ENCODE measurements at regions not wholly inside any gene's neighbourhood (a gene's known extent, or its start where the extent isn't known, plus 50 kb on each side); places are given as distances from the start of the nearest gene placed in this dataset.
"Not testable (repeated sequence)": the region's sequence is repeated elsewhere in the genome, so short reads cannot be mapped to it uniquely, and the experiment has no call there.

DNA sequence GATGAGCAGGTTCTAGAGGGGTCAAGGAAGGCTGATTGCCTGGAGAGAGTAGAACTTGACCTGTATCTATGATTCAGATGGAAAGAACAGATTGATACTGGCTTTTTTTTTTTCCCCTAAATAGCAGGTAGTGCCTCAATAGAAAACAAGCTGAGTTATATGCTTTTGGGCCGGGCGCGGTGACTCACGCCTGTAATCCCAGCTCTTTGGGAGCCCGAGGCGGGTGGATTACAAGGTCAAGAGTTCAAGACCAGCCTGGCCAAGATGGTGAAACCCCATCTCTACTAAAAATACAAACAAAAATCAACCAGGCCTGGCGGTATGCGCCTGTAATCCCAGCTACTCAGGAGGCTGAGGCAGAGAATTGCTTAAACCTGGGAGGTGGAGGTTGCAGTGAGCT, 186.1 kb downstream of the CEP135 start:
- DNase-seq: not testable (repeated sequence)

DNA sequence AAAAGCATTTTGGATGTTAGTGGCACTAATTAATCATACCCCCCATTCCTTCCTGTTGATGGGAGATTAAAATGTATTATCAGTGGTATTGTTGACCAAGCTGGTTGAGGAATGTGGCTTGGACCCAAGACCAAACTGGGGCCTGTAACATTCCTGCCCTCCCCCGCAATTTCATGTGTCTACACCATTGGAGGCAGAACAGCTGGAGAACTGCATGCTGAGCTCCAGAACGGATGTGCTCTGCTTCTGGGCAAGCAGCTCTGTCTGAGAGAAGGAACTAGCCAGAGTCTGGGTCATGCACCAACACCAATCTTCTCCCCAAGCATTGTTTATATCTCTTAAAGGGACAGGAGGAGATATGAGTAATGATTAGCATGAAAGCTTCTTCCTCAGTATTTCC, 185.5 kb downstream of the CEP135 start:
- no peak for DNase-seq

DNA sequence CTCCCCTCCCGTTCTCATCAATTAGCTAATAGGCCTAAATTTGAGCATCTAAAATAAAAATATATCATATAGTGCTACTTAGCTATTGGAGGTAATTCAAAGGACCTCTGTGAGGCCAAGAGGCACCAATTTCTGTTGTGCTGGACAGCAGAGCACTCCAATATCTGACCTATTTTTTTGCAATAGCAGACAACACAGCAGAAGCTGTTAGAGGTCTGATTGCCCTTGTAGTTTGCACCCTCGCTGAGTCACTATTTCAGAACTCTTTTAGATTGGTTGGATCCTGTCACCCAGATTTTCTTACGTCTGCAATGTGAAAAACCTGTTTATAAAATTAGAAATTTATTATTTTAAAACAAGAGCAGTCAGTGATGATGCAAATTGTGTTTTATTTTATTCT, 184.1 kb downstream of the CEP135 start:
- no peak for DNase-seq

DNA sequence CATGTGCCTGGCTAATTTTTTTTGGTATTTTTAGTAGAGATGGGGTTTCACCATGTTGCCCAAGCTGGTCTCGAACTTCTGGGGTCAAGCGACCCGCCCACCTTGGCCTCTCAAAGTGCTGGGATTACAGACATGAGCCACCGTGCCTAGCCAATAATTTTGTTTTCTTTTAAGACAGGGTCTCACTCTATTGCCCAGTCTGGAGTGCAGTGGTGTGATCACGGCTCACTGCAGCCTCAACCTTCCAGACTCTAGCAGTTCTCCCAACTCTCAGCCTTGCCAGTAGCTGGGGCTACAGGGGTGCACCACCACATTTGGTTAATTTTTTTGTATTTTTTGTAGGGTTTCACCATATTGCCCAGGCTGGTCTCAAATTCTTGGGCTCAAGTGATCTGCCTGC, 183.4 kb downstream of the CEP135 start:
- DNase-seq: not testable (repeated sequence)

DNA sequence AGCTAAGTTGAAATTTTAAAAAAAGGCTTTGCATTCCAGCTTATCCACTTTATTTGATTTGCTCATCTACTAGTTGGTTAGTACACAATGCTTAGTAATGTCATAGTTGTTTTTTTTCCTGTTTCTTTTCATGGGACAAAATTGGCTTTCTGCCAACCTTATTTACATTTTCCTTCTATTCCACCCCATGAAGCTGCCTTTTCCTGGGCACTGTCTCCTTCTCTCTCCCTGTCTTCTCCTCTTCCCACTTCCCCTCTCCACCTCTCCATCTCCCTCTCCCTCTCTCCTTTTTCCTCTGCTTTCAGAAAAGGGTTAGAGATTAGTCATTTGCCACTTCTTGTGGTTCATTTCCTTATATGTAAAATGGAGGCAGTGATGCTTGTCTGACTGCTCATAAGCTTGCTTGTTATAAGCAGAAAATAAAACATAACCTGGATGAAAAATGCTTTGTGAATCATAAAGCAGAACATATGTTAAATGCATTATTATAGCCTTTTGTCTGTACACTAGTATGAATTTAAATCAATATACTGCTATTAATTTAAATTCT, 181.9 kb downstream of the CEP135 start:
- DNase-seq: no peak

DNA sequence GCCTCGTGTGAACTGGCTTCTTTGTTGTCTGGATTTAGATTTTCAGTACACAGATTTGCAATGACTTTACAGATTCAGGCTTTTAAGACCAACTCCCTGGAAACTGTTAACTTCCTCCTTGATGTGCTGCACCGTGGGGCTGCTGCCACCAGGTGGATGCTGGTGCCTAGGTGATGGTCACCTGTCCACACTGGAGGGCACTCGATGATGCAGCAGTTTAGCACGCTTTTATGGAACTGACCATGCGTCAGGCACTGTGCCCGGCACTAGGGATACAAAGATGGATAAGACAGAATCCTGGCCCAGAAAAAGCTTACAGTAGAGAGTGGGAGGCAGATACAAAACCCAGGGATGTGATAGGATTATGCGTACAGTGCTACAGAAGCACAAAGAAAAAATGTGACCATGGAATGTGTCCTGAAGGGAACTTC, 180.7 kb downstream of the CEP135 start:
- DNase-seq: no peak

DNA sequence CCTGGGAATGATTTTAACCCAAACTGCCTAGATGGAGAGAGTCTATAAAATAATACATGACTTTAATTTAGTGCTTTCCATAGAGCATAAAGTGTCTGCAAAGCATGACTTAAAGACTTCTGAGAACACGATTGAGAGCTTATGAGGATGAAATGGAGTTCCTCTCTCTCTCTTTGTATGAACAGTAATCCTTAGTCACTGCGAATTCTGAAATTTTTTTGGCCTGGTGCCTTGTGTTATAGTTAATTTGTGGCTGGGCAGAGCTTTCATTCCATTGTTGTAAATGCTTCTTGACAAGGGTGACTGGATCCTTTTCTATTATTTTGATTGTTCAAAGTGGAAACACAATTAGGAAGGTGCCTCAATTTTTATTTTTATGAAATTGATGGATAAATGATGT, 179.5 kb downstream of the CEP135 start:
- DNase-seq: no peak

DNA sequence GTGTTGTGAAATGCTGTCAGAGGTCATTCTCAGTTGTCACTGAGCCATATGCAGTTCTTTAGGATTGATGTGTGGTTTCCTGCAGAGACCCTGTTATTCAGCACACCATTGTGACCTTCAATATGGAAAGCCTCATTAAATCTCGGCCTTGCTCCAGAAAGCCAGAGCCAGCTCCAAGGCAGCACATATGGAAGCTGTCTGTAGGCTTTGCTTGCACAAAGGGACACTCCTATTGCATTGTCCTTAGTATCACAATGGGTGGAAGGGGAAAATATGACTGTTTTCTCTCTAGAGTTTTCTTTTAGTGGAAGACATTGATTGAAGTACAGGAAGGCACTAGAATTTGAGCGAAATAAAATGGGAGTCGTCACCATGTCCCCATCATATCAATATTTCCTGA, 179.0 kb downstream of the CEP135 start:
- DNase-seq: no peak

DNA sequence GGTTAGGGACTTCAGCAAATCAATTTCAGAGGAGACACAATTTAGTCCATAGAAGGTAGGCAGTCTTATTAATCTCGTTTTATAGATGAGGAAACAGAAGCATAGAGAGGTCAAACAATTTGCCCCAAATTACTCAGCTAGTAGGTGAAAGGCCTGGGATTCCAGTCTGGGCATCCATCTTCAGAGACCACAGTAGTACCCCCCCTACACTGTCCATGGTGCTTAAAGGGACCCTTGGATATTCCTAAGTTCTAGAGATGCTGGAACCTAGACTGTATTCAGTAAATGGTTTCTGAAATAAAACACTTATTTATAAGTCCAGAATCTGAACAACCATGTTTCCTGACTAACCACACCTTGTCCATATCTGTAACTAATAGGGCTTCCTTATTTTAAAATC, 174.8 kb downstream of the CEP135 start:
- no peak for DNase-seq

DNA sequence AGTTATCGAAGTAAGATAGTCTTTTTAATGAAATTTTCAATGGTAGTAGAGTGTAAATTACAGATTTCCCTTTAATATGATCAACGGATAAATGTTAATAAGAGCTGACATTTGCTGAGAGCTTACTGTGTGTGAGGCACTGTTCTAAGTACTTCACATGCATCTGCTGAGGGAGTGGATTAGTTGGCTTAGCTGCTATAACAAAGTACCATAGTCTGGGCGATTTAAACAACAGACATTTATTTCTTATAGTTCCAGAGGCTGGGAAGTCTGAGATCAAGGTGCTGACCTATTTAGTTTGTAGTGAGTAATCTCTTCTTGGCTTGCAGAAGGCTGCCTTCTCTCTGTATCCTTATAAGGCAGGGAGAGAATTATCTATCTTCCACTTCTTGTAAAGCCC, 174.3 kb downstream of the CEP135 start:
- DNase-seq: no peak

DNA sequence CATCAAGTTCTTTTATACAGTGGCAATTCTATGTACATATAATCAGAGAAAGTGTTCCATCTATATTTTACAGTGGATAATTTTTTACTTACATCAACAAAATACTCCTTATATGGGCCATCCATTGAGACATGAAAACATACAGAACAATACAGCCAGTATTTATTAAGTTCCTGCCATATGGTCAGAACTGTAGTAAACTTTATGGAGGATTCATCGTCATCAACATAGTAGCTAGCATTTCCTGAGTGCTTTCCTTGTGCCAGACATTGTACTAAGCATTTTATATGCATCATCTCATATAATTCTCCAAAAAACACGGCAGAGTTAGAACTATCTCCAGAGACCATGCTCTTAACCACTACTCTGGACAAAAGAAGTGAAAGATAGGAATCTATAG, 170.1 kb downstream of the CEP135 start:
- no peak for DNase-seq

DNA sequence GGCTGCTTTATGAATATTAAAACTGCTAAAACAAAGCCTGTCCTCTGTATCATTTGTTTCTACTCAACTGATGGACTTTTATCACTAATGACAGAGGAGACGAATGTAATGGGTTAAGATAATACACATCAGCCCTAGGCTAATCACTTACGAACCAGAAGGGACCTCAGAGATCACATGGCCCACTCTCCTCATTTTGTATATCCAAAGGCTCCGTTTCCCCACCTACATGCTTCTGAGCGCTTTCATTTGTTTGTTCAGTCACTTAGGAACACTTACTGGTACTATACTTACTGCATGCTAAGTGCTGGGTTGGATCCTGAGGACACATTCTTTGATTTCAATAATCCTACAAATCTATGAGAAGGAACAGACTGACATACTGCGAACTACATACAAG, 169.3 kb downstream of the CEP135 start:
- no peak for DNase-seq

DNA sequence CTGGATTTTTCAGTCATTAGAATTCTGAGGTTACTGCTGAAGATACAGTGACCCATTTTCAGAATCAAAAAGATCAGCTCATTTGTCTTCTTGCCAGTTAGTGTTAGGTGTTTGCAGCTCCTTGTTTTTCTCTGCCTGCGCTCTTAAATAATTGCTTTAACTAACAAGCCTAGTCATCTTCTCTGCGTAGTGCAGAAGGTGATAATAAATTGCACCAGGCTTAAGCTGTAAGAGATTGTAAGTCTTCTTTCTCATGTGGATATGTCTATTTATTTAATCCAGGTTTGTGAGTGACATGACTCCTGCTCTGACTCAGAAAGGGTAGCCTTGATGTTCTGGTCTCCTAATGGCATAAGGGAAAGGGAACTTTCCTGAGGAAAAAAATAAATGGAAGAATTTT, 167.2 kb downstream of the CEP135 start:
- no peak for DNase-seq

DNA sequence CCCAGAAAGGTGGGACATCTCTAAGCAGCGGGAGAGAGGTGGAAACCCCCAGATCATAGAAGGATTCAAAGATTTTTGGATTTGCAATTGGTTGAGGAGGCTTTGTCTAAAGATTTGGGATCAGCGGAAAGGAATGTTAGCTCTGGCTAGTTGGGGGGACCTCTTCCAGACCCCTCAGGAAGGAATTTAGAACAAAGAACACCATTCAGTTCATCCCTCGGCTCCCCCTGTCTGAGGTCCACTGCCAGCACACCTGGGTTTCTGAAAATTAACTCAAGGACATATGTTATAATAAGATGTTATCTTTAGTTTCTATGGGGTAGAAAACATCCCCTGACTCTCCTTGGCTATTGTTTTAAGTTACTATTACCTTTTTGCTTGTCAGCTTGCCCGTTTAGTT, 163.6 kb downstream of the CEP135 start:
- no peak for DNase-seq

DNA sequence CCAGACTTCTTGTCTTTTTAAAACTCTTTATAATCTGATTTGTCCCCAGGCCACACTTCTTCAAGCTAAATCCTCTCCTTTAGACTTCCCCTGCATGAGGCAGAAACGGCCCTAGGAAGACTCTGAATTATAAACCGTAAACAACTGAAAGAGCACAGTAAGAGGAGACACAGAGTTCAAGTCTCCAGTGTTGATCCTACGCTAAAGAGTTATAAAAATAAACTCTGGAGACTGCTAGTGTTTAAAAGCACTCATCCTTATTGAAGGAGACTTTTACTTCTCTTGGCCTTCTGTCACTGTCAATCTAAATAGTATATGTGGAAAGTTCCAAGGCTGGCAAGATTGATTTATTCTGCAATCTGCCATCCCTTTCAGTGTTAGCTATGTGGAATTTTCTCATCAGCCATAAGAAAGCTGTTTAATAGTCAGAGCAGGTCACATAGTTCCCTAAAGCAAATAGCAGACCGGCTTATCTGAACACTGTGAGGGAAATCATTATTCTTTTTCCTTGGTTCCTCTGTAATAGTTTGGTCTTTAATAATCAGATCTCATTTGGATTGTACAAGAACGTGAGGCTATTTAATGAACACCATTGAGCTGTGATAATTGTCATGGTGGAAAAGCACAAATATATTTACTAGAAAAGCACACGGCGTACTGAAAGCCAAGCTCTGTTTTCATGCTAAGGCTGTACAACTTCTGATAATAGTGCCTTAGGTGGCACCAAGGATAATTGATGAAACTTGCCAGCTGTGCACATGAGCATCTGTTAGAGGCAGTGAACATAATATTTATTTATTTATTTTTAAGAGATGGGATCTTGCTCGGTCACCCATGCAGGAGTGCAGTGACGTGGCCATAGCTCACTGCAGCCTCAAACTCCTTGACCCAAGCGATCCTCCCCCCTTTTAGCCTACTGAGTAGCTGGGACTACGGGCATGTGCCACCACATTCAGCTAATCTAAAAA, 157.7 kb downstream of the CEP135 start:
- DNase-seq: no peak

DNA sequence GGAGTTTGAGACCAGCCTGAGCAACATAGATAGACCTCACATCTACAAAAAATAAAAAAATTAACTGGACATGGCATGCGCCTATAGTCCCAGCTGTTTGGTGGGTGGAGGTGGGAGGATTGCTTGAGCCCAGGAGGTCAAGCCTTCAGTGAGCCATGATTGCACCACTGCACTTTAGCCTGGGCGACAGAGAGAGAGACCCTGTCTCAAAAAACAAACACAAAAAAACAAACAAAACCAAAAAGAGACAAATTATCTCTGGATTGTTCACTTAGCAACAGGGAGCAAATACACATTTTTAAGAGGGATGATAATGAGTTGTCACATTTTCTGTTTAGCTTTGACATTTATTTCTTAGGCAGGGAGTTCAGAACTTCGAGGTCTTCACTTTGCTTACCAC, 155.4 kb downstream of the CEP135 start:
- DNase-seq: no peak

DNA sequence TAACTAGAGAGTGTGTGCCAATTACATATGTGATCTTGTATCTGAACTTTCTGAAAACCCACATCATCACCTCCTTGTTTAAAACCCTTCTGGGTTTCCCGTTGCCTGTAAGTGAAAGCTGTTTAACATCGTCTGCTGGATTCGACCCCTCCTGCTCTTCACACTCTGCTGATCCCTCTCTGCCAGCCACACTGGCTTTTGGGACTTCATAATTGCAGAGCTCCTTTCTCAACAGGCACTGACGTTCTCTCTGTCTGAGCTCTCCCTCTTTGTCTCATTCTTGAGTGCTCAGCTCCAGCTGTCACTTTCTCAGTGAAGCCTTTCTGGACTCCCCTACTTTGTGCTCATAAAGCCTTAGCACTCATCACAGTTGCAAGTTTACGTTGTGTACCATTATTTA, 153.9 kb downstream of the CEP135 start:
- DNase-seq: no peak

DNA sequence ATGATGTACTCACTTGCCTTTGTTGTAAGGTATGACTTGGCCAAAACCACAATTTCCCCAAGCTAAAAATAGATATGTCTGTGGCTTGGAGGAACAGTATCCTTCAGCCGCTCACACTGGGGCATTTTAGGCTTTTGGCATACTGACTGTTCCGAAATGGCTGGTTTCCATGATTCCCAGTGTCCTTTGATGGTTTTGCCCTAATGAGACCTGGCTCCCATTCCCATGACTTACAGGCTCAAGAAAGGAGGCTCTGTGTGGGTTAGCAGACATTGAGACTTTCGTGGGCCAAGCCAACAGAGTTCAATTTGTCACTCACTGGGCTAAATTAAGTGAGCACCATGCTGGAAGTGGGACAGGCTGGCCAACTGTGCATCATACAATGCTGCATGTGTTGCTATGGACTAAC, 150.6 kb downstream of the CEP135 start:
- no peak for DNase-seq

DNA sequence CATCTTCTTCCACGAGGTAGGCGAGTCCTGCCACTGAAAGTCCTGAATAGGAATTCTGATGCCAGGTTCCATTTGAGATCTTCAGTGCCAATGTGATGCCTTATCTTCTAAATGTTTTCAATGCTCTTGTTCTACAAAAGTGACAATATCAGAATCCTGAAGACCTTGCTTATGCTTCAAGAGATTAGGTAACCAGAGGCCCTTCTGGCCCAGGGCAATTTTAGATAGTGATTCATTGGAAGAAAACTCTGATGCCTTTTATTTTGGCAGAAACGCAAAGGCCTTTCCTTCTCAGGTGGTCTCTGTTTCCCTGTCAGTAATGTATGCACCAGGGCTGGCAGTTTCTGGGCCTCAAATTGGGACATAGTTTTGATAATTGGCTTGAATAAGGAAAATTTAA, 144.8 kb downstream of the CEP135 start:
- no peak for DNase-seq

DNA sequence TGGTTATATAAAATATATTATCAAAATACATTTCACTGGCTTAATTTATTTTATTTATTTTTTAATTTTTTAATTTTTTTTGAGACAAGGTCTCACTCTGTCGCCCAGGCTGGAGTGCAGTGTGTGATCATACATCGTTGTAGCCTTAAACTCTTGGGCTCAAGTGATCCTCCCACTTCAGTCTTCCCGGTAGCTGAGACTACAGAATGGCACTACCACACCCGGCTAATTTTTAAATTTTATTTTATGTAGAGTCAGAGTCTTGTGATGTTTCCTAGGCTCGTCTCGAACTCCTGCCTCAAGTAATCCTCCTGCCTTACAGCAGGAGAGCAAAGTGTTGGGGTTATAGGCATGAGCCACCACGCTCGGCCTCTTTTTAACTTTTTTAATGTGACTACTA, 143.8 kb downstream of the CEP135 start:
- no peak for DNase-seq

DNA sequence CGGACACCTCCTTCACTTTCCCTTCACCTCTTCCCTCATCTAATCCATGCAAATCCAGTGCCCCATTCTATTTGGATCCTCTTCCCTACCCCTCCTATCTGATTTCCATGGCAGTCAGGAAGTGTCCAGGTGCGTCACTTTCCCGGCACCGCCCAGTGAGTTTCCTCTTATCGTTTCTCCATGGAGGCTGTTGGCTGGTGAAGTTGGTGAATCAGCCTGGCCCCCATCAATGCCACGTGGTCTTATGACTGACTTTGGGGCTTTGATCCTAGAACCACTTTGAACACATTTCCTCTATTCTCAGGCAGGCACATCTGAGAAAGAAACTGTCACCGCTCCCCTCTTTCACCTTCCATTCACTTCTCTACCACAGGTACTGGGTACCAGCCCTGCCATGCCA, 137.8 kb downstream of the CEP135 start:
- DNase-seq: no peak

DNA sequence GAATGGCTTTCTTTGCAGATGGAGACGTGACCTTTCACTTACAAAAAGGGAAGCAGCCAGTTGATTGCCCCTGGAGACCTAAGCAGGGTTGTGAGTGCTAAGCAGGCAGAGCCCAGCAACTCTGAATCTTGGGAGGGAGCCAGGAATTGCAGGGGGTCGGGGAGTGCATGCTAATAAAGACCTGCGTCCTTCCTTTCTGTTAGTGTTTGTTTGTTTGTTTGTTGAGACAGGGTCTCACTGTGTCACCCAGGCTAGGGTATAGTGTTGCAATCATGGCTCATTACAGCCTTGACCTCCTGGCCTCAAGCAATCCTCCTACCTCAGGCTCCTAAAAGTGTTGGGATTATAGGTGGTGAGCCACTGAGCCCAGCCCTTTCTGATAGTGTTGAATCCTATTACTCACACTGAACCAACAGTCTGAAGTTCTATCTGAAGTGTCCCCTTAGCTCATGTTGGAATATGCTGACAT, 137.4 kb downstream of the CEP135 start:
- DNase-seq: no peak

DNA sequence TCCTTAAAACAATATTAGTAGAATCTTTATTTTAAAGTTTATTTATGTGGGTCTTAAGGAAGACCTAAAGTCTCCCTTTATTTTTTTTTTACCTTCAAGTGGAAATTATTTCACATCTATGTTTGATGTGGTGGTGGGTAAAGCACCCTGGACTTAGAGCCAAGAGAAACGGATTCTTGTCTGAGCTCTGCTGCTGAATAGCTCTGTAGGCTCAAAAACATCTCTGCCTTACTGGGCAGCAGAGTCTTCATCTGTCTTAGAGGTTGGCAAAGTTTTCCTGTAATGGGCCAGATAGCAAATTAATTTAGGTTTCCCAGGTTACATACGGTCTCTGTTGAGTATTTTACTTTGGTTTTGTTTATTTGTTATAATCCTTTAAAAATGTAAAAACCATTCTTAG, 136.5 kb downstream of the CEP135 start:
- DNase-seq: no peak

DNA sequence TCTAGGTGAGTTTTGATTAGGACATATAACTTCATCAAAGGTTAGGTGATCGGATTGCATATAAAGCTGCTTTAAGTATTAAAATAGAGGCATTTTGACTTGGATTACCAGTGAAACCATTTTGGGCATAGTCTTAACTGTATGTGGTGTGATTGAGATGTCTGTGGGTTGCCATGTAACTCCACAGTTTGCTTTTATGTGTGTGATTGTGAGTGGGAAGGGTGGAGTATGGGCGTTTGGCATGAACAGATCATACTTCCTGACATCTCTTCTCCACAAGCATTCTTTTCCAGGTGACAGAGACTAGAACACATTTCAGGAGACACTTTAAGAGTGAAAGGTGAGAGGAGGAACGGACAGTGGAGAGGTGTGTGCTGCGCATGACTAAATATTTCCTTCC, 136.1 kb downstream of the CEP135 start:
- no peak for DNase-seq

Measured in 8988T (cell line).